Breast epithelium (tissue), 4 donors: ENCODE measurements at regions not wholly inside any gene's neighbourhood (a gene's known extent, or its start where the extent isn't known, plus 50 kb on each side); places are given as distances from the start of the nearest gene placed in this dataset.

Source experiments
- DNase-seq, 2 donors: peaks; one replicate each; pipeline ENCODE4 v3.0.0-alpha.2; 2019; ENCODE audit warnings: low spot score in 2 of 2
- H3K27ac ChIP-seq, 2 donors: fragments of 200-600 bp; sonication (generic) in 1 of 2; one replicate each; pipeline ENCODE4 v1.5.1; 2016 to 2019; ENCODE audit warnings: mild to moderate bottlenecking in 1 of 2
- H3K27me3 ChIP-seq, 2 donors: fragments of 200-600 bp; sonication (generic) in 1 of 2; one replicate each; pipeline versions ENCODE4 v1.5.1 to v1.6.0; 2017 to 2019; ENCODE audit warnings: control low read depth in 1 of 2, mild to moderate bottlenecking in 1 of 2
- H3K36me3 ChIP-seq: fragments of 200-600 bp; one replicate; pipeline ENCODE4 v1.5.1; 2019
- H3K4me1 ChIP-seq, 2 donors: fragments of 200-600 bp; sonication (generic); one replicate each; pipeline ENCODE4 v1.5.1; 2016 to 2019; ENCODE audit warnings: control low read depth in 1 of 2
- H3K4me3 ChIP-seq, 3 donors: fragments of 200-600 bp; sonication (generic); 1 replicate in 2 of 3; 2 replicates in 1 of 3; pipeline ENCODE4 v1.5.1; 2016 to 2019; ENCODE audit warnings: mild to moderate bottlenecking in 3 of 3, moderate library complexity in 2 of 3
- H3K9me3 ChIP-seq, 2 donors: fragments of 200-600 bp; sonication (generic) in 1 of 2; one replicate each; pipeline ENCODE4 v1.5.1; 2016 to 2019; ENCODE audit warnings: control low read depth in 1 of 2
- POLR2A ChIP-seq: fragments of 450-650 bp; IDR thresholded peaks from one replicate; pipeline ENCODE4 v1.6.1; 2016; ENCODE audit warnings: antibody characterized with exemption, mild to moderate bottlenecking, moderate library complexity
- POLR2AphosphoS5 ChIP-seq, 3 donors: sonication (generic); formaldehyde crosslinking; IDR thresholded peaks; one replicate each; pipeline ENCODE4 v1.6.1; 2017; ENCODE audit warnings: antibody characterized with exemption in 3 of 3
- intact Hi-C: fragments of 100-400 bp; cut with DNase I; formaldehyde crosslinking; loops from one replicate; pipeline ENCODE4 v1.15.1; 2023; ENCODE audit warnings: low total_unique reads
- TF ChIP-seq, protein P1 (sequence below), 3 donors: fragments of 450-650 bp; IDR thresholded peaks; one replicate each; pipeline ENCODE4 v1.5.1; 2016 to 2017; ENCODE audit warnings: antibody characterized with exemption in 3 of 3, mild to moderate bottlenecking in 3 of 3, moderate library complexity in 3 of 3

DNA sequence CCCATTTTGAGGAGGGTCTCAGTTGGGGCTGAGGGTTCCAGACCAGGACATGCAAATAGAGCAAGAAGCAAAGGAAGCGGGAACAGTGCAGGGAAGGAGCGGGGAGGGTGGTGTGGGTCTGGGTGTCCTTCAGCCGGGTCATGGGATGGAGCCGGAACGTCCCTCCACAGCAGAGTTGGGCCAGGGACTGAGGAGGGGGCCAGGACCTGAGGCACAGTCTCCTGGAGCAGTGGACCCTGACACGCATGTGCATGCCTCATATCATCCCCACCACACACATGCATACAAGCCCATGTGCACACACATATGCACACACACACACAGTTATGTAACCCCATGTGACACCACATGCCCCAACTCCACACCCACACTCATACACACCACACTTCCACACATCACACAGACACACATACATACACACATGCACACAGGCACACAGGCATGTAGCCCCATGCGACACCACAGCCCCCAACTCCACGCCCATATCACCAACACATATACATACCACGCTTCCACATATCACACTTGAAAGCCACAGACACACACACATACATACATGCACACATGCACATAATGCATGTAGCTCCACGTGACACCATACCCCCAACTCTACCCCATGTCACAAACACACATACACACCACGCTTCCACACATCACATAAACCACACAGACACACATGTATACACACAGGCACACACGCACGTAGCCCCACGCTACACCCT is 1026.6 kb downstream of the BRD1 start:
- no peak for DNase-seq
- no peaks in the 10 kb centered on the region for H3K36me3 ChIP-seq

DNA sequence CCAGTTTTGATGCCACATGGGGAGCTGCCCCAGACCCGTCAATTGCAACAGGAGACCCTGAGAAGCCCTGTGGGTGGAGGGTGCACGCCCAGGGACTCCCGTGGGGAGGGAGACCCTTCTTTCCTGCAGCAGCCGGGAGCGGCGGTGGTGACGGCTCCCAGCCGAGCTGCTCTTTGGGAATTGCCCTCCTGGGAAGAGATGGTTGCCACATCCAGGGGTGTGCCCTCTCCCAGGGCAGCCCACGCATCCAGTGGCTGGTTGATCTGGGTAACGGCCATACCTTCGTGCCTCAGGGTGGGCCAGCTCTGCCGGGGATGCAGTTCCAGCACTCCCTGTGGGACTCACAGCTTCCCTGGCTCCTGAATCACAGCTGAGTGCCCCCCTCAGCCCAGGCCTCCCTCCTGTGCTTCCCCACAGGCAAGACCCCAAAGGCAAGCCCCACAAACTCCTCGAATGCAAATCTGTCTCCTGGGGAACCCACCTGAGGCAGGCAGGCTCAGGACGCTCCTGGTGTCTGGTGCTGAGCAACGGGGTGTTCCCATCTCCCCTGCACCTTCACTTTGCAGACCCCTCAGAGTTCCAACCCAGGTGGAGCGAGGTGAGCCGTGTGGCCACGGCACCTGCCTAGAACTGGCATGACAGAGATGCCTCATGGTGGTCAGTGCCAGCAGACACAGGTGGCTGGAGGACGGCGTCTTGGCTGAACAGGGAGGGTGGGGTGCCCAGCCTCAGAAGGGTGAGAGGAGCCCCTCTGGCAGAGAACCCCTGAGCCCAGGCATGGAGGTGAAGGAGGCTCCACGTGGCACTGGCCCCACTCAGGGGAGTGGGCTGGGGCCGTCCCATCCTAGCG is 1027.4 kb downstream of the BRD1 start:
- Histone ChIP-seq H3K27me3 (no peaks in the 10 kb centered on the region), H3K4me1 (no peaks in the 10 kb centered on the region), H3K9me3 (no peaks in the 10 kb centered on the region), H3K4me3 (no peak overlapping the region), H3K36me3 (no peaks in the 10 kb centered on the region), H3K27ac (no peak overlapping the region)
- TF ChIP-seq POLR2A, result no peak
- TF ChIP-seq, protein P1, sequence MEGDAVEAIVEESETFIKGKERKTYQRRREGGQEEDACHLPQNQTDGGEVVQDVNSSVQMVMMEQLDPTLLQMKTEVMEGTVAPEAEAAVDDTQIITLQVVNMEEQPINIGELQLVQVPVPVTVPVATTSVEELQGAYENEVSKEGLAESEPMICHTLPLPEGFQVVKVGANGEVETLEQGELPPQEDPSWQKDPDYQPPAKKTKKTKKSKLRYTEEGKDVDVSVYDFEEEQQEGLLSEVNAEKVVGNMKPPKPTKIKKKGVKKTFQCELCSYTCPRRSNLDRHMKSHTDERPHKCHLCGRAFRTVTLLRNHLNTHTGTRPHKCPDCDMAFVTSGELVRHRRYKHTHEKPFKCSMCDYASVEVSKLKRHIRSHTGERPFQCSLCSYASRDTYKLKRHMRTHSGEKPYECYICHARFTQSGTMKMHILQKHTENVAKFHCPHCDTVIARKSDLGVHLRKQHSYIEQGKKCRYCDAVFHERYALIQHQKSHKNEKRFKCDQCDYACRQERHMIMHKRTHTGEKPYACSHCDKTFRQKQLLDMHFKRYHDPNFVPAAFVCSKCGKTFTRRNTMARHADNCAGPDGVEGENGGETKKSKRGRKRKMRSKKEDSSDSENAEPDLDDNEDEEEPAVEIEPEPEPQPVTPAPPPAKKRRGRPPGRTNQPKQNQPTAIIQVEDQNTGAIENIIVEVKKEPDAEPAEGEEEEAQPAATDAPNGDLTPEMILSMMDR (IDR thresholded peaks at IDR 0.05), result no peak
- TF ChIP-seq POLR2AphosphoS5 (IDR thresholded peaks at IDR 0.05), result no peak
- no peak for DNase-seq
- intact Hi-C loops, result no loop called here

More for the DNA sequence above, 1026.6 kb downstream of the BRD1 start:
- Histone ChIP-seq H3K9me3 (no peaks in the 10 kb centered on the region), H3K4me3 (no peak overlapping the region), H3K27ac (no peak overlapping the region), H3K27me3 (no peaks in the 10 kb centered on the region), H3K4me1 (no peaks in the 10 kb centered on the region)
- no peak for TF ChIP-seq POLR2AphosphoS5 (IDR thresholded peaks at IDR 0.05)
- no peak for TF ChIP-seq POLR2A
- intact Hi-C loops, result no loop called here

GRCh38 chr22:48799227-48799970 is 1028.3 kb downstream of the BRD1 start:
- DNase-seq, result no peak
- no peak overlapping the region for H3K27ac ChIP-seq
- no peaks in the 10 kb centered on the region for H3K27me3 ChIP-seq
- no peak overlapping the region for H3K4me3 ChIP-seq
- TF ChIP-seq POLR2AphosphoS5 (IDR thresholded peaks at IDR 0.05) (no peak), POLR2A (no peak)
- TF ChIP-seq, protein P1 (IDR thresholded peaks at IDR 0.05), result no peak
- H3K4me1 ChIP-seq, result no peaks in the 10 kb centered on the region
- H3K36me3 ChIP-seq, result no peaks in the 10 kb centered on the region
- H3K9me3 ChIP-seq, result no peaks in the 10 kb centered on the region
- intact Hi-C loops, result no loop called here

- Histone ChIP-seq H3K4me1 (no peaks in the 10 kb centered on the region), H3K27me3 (no peaks in the 10 kb centered on the region), H3K27ac (no peak overlapping the region), H3K36me3 (no peaks in the 10 kb centered on the region), H3K4me3 (no peak overlapping the region), H3K9me3 (no peaks in the 10 kb centered on the region)
- no peak for TF ChIP-seq POLR2AphosphoS5 (IDR thresholded peaks at IDR 0.05)
- no peak for TF ChIP-seq POLR2A
- TF ChIP-seq, protein P1 (IDR thresholded peaks at IDR 0.05), result no peak
- DNase-seq, result no peak
- intact Hi-C loops, result no loop called here
Observed at GRCh38 chr22:48798281-48799226, 1029.1 kb downstream of the BRD1 start.

DNA sequence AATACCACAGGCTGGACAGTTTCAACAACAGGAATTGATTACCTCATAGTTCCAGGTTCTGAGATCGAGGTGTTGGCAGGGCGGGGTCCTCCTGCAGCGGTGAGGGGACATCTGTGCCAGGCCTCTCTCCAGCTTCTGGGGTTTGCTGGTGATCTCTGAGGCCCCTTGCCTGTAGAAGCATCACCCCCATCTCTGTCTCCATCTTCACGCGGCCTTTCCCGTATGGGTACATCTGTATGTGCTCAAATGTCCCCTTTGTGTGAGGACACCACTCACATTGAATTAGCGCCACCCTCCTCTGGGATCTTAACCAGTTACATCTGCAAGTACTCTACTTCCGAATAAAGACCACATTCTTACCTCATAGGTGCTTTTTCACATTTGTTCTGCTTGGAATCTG is 1029.9 kb downstream of the BRD1 start:
- no peak for TF ChIP-seq POLR2AphosphoS5 (IDR thresholded peaks at IDR 0.05)
- TF ChIP-seq POLR2A, result no peak
- TF ChIP-seq, protein P1 (IDR thresholded peaks at IDR 0.05), result no peak
- no peaks in the 10 kb centered on the region for H3K36me3 ChIP-seq
- intact Hi-C loops, result no loop called here
- no peak overlapping the region for H3K4me3 ChIP-seq
- DNase-seq, result no peak
- no peak overlapping the region for H3K27ac ChIP-seq
- H3K9me3 ChIP-seq, result peaks cover 0 to 3% of the 10 kb centered on the region in 2 donors
- H3K27me3 ChIP-seq, result no peaks in the 10 kb centered on the region
- no peaks in the 10 kb centered on the region for H3K4me1 ChIP-seq
